ENCODE measurements at regions not wholly inside any gene's neighbourhood (a gene's known extent, or its start where the extent isn't known, plus 50 kb on each side); places are given as distances from the start of the nearest gene placed in this dataset.

DNA sequence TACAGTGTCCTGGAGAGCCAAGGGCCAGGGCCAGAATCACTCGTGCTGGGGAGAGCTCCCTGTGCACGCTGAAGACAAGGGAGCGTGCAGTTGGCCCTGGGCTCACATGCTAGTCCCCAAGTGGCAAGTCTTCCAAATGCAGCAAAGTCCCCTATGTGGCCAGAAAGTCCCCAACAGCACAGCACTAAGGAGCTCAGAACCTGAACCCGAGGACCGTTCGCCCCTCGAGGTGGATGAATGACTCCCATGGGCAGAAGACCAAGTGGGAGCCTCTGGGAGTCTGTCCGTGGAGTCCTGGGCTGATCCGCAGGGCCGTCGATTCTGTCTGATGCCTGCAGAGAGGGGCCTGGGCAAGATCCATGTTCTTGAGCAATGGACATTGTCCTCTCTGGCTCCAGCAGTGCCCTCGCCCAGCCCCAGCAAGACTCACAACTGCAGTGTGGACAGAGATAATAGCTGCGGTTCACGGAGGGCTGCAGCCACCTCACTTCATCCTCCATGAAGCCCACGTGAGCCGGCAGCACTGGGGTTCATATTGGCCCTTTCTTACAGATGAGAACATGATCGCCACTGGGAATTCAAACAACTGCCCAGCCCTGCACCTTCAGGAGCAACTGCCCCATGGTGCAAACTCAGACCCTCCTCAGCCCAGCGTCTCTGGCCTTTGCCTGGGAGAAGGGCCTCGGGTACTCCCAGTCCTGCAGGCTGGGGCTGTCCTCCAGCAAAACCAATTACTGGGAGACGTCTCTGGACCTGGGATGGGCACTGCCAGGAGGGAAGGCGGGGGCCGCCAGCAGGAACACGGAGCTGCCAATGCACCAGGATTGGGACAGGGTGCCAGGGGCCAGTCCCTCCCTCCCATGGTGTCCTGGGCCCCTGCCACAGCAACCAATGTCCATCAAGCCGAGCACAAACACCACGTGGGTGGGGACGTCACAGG is 243.7 kb downstream of the NPHP4 start:
- H3K9me3 ChIP-seq (ENCODE audit: control insufficient read depth, low read length) = no peaks in the 10 kb centered on the region
- H3K4me1 ChIP-seq (ENCODE audit: control insufficient read depth, insufficient read depth, low read length, poor library complexity, severe bottlenecking) = peaks cover 6% of the 10 kb centered on the region
- H3K27ac ChIP-seq (ENCODE audit: low read depth, low read length, severe bottlenecking) = no peak overlapping the region
- no peak overlapping the region for H3K4me3 ChIP-seq (ENCODE audit: extremely low read depth, insufficient read depth, low read length, poor library complexity, severe bottlenecking)
- WGBS, 2 experiments (ENCODE audit: insufficient coverage in 2 of 2) = 88 to 92% methylated on average over 25 to 26 of the region's 26 CpGs
- no peaks in the 10 kb centered on the region for H3K36me3 ChIP-seq (ENCODE audit: control insufficient read depth, insufficient read depth, low read length)

DNA sequence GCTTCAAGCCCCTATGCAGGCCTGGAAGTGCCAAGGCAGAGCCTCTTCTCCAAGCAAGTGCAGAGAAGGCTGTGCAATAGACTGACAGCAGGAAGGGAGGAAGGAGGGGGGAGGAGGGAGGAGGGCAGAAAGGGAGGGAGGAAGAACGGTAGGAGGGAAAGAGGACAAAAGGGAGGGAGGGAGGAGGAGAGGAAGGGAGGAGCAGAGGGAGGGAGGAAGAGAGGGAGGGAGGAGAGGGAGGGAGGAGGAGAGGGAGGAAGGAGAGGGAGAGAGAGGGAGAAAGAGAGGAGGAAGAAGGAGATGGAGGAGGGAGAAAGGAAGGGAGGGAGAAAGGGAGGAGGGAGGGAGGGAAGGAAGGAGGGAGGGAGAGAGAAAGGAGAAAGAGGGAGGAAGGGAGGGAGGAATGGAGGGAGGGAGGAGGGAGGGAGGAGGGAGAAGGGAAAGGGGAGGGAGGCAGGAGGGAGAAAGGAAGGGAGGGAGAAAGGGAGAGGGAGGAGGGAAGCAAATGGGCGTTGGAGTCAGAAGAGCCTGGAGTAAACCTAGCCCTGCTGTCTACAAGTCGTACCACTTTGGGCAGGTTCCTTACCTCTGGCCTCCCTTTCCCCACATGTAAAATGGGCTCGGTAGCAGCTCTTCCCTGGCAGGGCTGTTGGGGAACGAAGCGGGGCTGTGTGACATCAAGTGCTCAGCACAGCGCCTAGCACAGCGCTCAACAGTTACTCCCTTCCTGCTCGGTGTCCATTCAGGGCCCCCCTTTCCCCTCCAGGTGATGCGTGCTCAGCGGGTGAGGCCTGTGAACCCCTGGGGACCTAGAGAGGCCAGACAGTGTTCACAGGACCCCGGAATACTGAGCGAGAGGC is 244.6 kb downstream of the NPHP4 start:
- no peak overlapping the region for H3K27ac ChIP-seq (ENCODE audit: low read depth, low read length, severe bottlenecking)
- 82 to 85% methylated on average over 13 of the region's 13 CpGs for WGBS, 2 experiments (ENCODE audit: insufficient coverage in 2 of 2)
- no peaks in the 10 kb centered on the region for H3K36me3 ChIP-seq (ENCODE audit: control insufficient read depth, insufficient read depth, low read length)
- H3K4me3 ChIP-seq (ENCODE audit: extremely low read depth, insufficient read depth, low read length, poor library complexity, severe bottlenecking) = no peak overlapping the region
- peaks cover 6% of the 10 kb centered on the region for H3K4me1 ChIP-seq (ENCODE audit: control insufficient read depth, insufficient read depth, low read length, poor library complexity, severe bottlenecking)
- H3K9me3 ChIP-seq (ENCODE audit: control insufficient read depth, low read length) = no peaks in the 10 kb centered on the region

DNA sequence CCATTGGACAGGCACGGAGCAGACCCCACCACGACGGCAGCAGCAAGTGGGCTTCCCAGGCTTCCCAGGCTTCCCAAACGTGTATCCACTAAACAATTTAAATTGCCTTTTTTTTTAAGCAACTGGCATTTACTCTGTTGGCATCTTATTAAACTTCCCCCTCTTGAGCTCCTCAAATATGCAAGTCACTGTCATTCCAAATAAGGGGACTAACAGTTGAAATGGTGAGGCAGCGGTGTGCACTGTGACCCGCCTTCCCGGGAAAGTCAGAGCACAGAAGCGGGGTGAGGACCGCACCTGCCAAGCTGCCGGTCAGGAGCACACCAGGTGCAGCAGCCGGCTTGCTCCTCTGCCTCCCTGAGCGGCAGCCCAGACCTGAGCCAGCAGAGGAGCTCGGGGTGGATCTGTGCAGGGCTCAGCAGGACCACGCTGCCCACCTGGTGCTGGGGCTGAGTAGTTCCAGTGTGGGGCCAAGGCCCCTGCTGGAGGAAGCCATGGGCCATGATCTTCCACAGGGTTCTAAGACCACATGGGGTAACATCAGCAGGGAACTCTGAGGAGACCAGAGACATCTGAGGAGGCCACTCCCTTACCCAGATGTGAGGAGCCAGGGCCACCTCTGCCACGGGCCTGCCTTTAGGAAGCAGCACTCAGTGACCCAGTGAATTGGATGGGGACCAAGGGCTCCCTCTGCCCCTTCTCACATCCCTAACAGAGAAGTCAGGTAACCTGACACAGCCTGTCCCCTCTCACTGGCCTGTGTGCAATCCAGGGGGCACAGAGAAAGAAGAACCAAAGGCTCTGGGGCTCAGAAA is 245.4 kb downstream of the NPHP4 start:
- Histone ChIP-seq H3K36me3 (ENCODE audit: control insufficient read depth, insufficient read depth, low read length) (no peaks in the 10 kb centered on the region), H3K9me3 (ENCODE audit: control insufficient read depth, low read length) (no peaks in the 10 kb centered on the region), H3K27ac (ENCODE audit: low read depth, low read length, severe bottlenecking) (no peak overlapping the region), H3K4me1 (ENCODE audit: control insufficient read depth, insufficient read depth, low read length, poor library complexity, severe bottlenecking) (peaks cover 2% of the 10 kb centered on the region), H3K4me3 (ENCODE audit: extremely low read depth, insufficient read depth, low read length, poor library complexity, severe bottlenecking) (no peak overlapping the region)
- 68 to 83% methylated on average over 12 to 15 of the region's 15 CpGs for WGBS, 2 experiments (ENCODE audit: insufficient coverage in 2 of 2)

DNA sequence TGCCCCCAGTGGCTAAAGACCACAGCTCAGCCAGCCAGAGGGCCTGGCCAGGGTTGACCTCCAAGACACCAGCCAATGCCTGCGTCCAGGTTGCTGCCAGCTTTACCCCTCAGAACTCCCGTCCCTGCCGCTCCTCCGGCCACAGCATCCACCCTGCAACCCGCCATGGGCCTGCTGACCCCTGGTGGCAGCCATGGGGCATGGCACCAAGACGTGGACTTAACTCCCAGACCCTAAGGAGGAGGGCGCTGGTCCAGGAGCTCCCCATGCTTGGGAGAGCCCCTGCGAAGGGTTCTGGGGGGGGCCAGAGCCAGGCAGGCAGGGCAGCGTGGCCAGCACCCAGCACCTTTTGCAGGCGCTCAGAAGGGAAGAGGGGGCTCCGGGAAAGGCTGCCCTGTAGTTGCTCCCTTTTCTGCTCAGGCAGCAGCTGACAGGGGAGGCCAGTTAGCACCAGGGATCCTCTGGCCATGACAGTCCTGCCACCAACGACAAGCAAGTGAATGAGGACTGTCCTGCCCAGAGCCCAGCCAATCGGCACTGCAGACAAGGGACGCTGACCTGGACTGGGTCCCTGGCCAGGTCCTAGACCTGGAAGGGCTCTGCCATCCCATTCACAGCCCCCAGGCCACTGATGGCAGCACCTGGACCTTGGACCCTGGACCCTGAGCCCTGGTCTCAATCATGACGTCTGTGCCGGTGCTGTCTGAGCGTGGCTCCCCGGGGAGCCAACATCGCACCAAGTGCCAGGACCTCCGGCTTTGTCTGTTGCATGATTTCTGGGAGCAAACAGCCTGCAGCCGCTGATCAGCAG is 246.2 kb downstream of the NPHP4 start:
- H3K27ac ChIP-seq (ENCODE audit: low read depth, low read length, severe bottlenecking) = no peak overlapping the region
- no peak overlapping the region for H3K4me3 ChIP-seq (ENCODE audit: extremely low read depth, insufficient read depth, low read length, poor library complexity, severe bottlenecking)
- H3K4me1 ChIP-seq (ENCODE audit: control insufficient read depth, insufficient read depth, low read length, poor library complexity, severe bottlenecking) = no peaks in the 10 kb centered on the region
- H3K9me3 ChIP-seq (ENCODE audit: control insufficient read depth, low read length) = no peaks in the 10 kb centered on the region
- no peaks in the 10 kb centered on the region for H3K36me3 ChIP-seq (ENCODE audit: control insufficient read depth, insufficient read depth, low read length)
- 40 to 51% methylated on average over 18 to 20 of the region's 21 CpGs for WGBS, 2 experiments (ENCODE audit: insufficient coverage in 2 of 2)

DNA sequence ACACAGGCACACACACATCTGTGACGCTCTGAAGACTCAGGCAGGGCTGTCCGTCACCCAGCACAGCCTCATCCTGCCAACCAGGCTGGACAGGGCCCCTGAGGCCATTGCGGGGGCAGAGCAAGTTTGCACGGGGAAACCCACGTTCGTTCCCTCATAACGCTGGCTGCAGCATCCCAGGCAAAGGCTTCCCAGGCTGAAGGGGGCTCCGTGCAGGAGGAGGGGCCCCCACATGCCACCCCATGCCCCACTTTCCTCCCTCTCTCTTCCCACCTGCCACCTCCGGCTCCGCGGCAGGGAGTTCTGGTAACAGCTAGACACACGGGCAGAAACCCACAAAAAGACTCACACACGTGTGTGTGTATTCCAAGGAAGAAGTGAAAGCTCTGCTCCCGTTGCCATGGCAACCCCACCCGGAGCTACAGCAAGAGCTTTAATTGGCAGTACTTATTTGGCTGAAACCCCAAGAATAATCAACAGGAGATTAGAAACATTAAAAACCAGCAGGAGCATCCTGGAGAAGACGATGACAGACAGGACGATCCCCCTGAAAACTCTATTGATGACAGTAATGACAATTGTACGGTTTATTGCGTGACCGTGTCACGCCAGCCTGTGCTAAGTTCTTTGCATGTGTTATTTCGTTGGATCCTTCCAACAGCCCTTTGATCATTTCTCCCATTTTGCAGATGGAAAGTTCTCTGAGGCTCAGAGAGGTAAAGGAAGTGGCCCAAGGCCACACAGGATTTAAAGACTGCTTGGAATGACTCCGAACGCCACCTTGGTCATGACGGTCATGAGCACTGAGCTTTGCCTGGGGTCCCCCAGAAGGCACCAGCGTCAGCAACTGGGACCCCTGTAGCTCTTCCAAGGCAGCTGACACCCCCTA is 247.1 kb downstream of the NPHP4 start:
- H3K9me3 ChIP-seq (ENCODE audit: control insufficient read depth, low read length) = no peaks in the 10 kb centered on the region
- WGBS, 2 experiments (ENCODE audit: insufficient coverage in 2 of 2) = 82 to 83% methylated on average over 16 to 18 of the region's 26 CpGs
- peak overlapping the region; percentile 5 for H3K27ac ChIP-seq (ENCODE audit: low read depth, low read length, severe bottlenecking)
- H3K4me1 ChIP-seq (ENCODE audit: control insufficient read depth, insufficient read depth, low read length, poor library complexity, severe bottlenecking) = no peaks in the 10 kb centered on the region
- no peak overlapping the region for H3K4me3 ChIP-seq (ENCODE audit: extremely low read depth, insufficient read depth, low read length, poor library complexity, severe bottlenecking)
- no peaks in the 10 kb centered on the region for H3K36me3 ChIP-seq (ENCODE audit: control insufficient read depth, insufficient read depth, low read length)

DNA sequence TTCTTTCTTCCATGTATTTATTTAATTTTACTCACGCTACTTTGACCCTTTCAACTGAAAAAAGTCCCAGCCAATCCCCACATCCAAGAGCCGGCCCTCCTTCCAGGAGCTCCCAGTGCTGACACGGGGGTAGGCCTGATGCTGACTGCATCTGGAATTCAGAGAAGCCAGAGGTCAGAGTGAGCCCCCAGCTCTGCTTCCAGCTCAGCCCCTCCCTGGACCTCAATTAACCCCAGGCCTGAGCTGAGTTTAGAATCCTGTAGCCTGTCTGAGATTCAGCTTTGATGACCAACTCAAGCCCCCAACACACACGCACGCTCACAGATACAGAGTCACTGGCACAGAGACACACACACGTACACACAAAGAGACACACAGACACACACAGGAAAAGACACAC is 247.9 kb downstream of the NPHP4 start:
- WGBS, 2 experiments (ENCODE audit: insufficient coverage in 2 of 2) = 79 to 83% methylated on average over 4 to 5 of the region's 6 CpGs
- Histone ChIP-seq H3K27ac (ENCODE audit: low read depth, low read length, severe bottlenecking) (no peak overlapping the region), H3K4me3 (ENCODE audit: extremely low read depth, insufficient read depth, low read length, poor library complexity, severe bottlenecking) (no peak overlapping the region), H3K36me3 (ENCODE audit: control insufficient read depth, insufficient read depth, low read length) (no peaks in the 10 kb centered on the region), H3K9me3 (ENCODE audit: control insufficient read depth, low read length) (no peaks in the 10 kb centered on the region), H3K4me1 (ENCODE audit: control insufficient read depth, insufficient read depth, low read length, poor library complexity, severe bottlenecking) (no peaks in the 10 kb centered on the region)

DNA sequence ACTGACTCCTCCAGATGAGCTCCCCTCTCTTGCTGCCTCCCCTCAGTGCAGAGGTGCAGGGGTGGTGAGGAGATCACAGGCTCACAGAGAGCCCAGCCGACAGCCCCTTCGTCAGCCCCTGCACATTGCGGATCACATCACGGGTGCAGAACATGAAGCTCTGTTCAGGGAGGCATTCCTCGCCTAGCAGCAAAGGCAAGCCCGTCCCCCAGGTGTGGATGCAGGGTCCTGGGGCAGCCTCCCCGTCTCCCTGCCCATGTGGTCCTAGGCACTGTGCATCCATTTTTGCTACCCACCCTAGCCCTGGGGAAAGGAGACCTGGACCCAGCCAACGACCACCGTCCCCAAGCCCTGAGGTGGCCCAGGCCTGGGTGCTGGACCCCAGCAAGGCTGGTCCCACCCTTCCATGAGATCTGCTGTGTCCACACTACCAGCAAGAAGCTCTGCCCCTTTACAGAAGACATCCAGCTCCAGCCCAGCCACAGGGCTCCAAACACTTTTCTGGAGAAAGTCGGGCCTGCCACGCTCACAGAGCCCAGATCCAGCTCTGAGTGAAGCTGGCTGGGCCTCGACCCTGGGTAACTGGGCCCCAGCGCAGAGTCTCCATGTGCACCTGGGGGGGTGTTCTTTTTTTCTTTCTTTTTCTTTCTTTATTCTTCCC is 248.7 kb downstream of the NPHP4 start:
- Histone ChIP-seq H3K36me3 (ENCODE audit: control insufficient read depth, insufficient read depth, low read length) (no peaks in the 10 kb centered on the region), H3K27ac (ENCODE audit: low read depth, low read length, severe bottlenecking) (no peak overlapping the region), H3K4me1 (ENCODE audit: control insufficient read depth, insufficient read depth, low read length, poor library complexity, severe bottlenecking) (no peaks in the 10 kb centered on the region), H3K4me3 (ENCODE audit: extremely low read depth, insufficient read depth, low read length, poor library complexity, severe bottlenecking) (no peak overlapping the region), H3K9me3 (ENCODE audit: control insufficient read depth, low read length) (no peaks in the 10 kb centered on the region)
- WGBS, 2 experiments (ENCODE audit: insufficient coverage in 2 of 2) = 91% methylated on average over 9 of the region's 13 CpGs

DNA sequence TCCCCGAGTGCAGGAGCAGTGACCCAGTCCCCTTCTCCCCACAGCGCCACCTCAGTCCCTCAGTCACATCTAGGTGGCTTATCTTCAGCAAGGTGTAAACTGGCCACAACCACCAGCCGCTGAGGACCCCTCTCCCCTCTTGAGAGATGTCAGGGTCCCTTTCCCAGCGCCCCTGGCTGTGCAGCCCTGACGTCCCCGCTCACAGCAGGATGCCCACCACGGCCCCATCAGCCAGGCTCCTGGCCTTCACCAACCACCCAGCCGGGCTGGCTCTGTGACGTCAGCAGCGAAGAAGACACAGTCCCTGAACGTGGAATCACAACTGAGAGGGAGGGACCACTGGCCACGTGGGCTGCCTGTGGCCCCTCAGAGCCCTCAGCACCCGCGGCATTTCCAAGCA is 249.4 kb downstream of the NPHP4 start:
- Histone ChIP-seq H3K9me3 (ENCODE audit: control insufficient read depth, low read length) (no peaks in the 10 kb centered on the region), H3K27ac (ENCODE audit: low read depth, low read length, severe bottlenecking) (no peak overlapping the region), H3K4me3 (ENCODE audit: extremely low read depth, insufficient read depth, low read length, poor library complexity, severe bottlenecking) (no peak overlapping the region), H3K36me3 (ENCODE audit: control insufficient read depth, insufficient read depth, low read length) (no peaks in the 10 kb centered on the region), H3K4me1 (ENCODE audit: control insufficient read depth, insufficient read depth, low read length, poor library complexity, severe bottlenecking) (no peaks in the 10 kb centered on the region)
- WGBS, 2 experiments (ENCODE audit: insufficient coverage in 2 of 2) = 86 to 94% methylated on average over 12 to 14 of the region's 14 CpGs

DNA sequence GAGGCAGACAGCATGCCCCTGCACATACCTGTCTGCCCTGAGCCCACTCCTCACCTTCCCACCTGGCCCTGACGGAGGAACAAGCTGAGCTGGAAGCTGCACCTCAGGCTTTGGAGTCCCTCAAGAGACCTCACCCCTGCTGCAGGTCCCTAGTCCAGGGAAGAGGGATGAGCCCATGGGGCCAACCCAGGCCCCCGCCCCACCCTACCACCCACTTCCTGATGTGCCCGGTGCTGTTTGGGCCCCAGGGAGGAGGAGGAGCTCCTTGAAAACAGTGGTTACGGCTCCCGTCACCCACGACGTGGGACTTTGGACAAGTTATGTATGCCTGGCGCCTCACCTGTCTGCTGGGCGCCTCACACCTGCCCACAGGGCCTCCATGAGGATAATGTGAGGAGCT is 250.2 kb downstream of the NPHP4 start:
- Histone ChIP-seq H3K4me3 (ENCODE audit: extremely low read depth, insufficient read depth, low read length, poor library complexity, severe bottlenecking) (no peak overlapping the region), H3K9me3 (ENCODE audit: control insufficient read depth, low read length) (no peaks in the 10 kb centered on the region), H3K4me1 (ENCODE audit: control insufficient read depth, insufficient read depth, low read length, poor library complexity, severe bottlenecking) (no peaks in the 10 kb centered on the region), H3K27ac (ENCODE audit: low read depth, low read length, severe bottlenecking) (no peak overlapping the region), H3K36me3 (ENCODE audit: control insufficient read depth, insufficient read depth, low read length) (no peaks in the 10 kb centered on the region)
- 82% methylated on average over 8 of the region's 9 CpGs; no CpG with 5 or more reads in 1 of the 2 experiments for WGBS, 2 experiments (ENCODE audit: insufficient coverage in 2 of 2)

All from mesodermal cell (in vitro differentiated cells).